ENCODE measurements at regions not wholly inside any gene's neighbourhood (a gene's known extent, or its start where the extent isn't known, plus 50 kb on each side); places are given as distances from the start of the nearest gene placed in this dataset.

DNA sequence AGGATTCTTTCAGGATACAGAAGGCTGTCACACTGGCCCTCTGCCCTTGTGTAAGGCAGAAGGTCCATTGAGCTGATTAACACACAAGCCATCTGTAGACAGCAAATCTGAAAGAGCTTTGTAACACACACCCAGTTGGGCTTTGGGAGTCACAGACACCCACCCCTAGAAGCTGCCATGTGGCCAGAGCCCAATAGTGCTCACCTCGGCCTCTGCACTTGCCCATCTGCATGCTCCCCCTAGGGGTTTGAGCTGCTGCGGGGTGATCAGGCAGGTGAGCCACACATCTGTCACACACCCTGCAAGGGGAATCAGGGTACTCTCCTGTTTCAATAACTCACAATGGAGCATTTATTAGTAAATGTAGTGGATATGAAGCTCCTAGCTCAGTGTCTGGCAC is 138.3 kb downstream of the CHD9NB start:
- TF ChIP-seq GABPB1 (CRISPR knock-in tag; IDR thresholded peaks at IDR 0.05) (no peak), CTCF (IDR thresholded peaks at IDR 0.05) (no peak), ZNF232 (CRISPR knock-in tag; IDR thresholded peaks at IDR 0.05) (no peak), EMX1 (CRISPR knock-in tag; IDR thresholded peaks at IDR 0.05) (no peak), ZBTB21 (CRISPR knock-in tag; IDR thresholded peaks at IDR 0.05; ENCODE audit: borderline replicate concordance) (no peak), FOXJ3 (CRISPR knock-in tag; IDR thresholded peaks at IDR 0.05; ENCODE audit: borderline replicate concordance) (no peak), IRF1 (CRISPR knock-in tag; IDR thresholded peaks at IDR 0.05) (no peak), NR3C1 (CRISPR knock-in tag; conservative IDR thresholded peaks at IDR 0.05; ENCODE audit: low read depth) (no peak), HMGA2 (CRISPR knock-in tag; IDR thresholded peaks at IDR 0.05) (no peak), NR1H2 (CRISPR knock-in tag; IDR thresholded peaks at IDR 0.05) (no peak), JAZF1 (CRISPR knock-in tag; IDR thresholded peaks at IDR 0.05) (no peak), SMAD4 (CRISPR knock-in tag; IDR thresholded peaks at IDR 0.05) (no peak)
- TF ChIP-seq, protein P1, sequence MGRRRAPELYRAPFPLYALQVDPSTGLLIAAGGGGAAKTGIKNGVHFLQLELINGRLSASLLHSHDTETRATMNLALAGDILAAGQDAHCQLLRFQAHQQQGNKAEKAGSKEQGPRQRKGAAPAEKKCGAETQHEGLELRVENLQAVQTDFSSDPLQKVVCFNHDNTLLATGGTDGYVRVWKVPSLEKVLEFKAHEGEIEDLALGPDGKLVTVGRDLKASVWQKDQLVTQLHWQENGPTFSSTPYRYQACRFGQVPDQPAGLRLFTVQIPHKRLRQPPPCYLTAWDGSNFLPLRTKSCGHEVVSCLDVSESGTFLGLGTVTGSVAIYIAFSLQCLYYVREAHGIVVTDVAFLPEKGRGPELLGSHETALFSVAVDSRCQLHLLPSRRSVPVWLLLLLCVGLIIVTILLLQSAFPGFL (CRISPR knock-in tag; IDR thresholded peaks at IDR 0.05; ENCODE audit: borderline replicate concordance): no peak
- TF ChIP-seq, protein P2, sequence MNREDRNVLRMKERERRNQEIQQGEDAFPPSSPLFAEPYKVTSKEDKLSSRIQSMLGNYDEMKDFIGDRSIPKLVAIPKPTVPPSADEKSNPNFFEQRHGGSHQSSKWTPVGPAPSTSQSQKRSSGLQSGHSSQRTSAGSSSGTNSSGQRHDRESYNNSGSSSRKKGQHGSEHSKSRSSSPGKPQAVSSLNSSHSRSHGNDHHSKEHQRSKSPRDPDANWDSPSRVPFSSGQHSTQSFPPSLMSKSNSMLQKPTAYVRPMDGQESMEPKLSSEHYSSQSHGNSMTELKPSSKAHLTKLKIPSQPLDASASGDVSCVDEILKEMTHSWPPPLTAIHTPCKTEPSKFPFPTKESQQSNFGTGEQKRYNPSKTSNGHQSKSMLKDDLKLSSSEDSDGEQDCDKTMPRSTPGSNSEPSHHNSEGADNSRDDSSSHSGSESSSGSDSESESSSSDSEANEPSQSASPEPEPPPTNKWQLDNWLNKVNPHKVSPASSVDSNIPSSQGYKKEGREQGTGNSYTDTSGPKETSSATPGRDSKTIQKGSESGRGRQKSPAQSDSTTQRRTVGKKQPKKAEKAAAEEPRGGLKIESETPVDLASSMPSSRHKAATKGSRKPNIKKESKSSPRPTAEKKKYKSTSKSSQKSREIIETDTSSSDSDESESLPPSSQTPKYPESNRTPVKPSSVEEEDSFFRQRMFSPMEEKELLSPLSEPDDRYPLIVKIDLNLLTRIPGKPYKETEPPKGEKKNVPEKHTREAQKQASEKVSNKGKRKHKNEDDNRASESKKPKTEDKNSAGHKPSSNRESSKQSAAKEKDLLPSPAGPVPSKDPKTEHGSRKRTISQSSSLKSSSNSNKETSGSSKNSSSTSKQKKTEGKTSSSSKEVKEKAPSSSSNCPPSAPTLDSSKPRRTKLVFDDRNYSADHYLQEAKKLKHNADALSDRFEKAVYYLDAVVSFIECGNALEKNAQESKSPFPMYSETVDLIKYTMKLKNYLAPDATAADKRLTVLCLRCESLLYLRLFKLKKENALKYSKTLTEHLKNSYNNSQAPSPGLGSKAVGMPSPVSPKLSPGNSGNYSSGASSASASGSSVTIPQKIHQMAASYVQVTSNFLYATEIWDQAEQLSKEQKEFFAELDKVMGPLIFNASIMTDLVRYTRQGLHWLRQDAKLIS (CRISPR knock-in tag; IDR thresholded peaks at IDR 0.05; ENCODE audit: borderline replicate concordance): no peak

Data from WTC11 (cell line).